Chondrocyte (in vitro differentiated cells): ENCODE measurements at regions not wholly inside any gene's neighbourhood (a gene's known extent, or its start where the extent isn't known, plus 50 kb on each side); places are given as distances from the start of the nearest gene placed in this dataset.

ENCODE experiments used
- DNase-seq: peaks from one replicate; pipeline ENCODE4 v3.0.0; 2021; ENCODE audit warnings: mixed read lengths, low spot score
- H3K27ac Mint-ChIP-seq: one replicate; pipeline ENCODE4 v1.8.0; 2021; ENCODE audit warnings: mild to moderate bottlenecking, moderate library complexity, mixed read lengths; ENCODE audit not compliant: unreplicated experiment
- H3K27me3 Mint-ChIP-seq: 2 replicates; pipeline ENCODE4 v1.8.0; 2021; ENCODE audit warnings: low read depth, mixed read lengths
- H3K36me3 Mint-ChIP-seq: 2 replicates; pipeline ENCODE4 v1.8.0; 2021; ENCODE audit warnings: low read depth, mixed read lengths
- H3K4me1 Mint-ChIP-seq: 2 replicates; pipeline ENCODE4 v1.8.0; 2021; ENCODE audit warnings: low read depth, mild to moderate bottlenecking, mixed read lengths
- H3K4me3 Mint-ChIP-seq: one replicate; pipeline ENCODE4 v1.8.0; 2021; ENCODE audit warnings: mild to moderate bottlenecking, moderate library complexity, mixed read lengths; ENCODE audit not compliant: unreplicated experiment
- H3K9me3 Mint-ChIP-seq: 2 replicates; pipeline ENCODE4 v1.8.0; 2021; ENCODE audit warnings: low read depth, mixed read lengths
- CTCF ChIP-seq: fragments of 200-600 bp; sonication (generic); IDR thresholded peaks from 2 replicates; pipeline ENCODE4 v1.5.0; 2021; ENCODE audit warnings: antibody characterized with exemption, mild to moderate bottlenecking, moderate library complexity

GRCh38 chr20:56833427-56833826 lies 204.3 kb downstream of the TFAP2C start:
- H3K36me3 Mint-ChIP-seq: no peaks in the 10 kb centered on the region
- no peak overlapping the region for H3K27ac Mint-ChIP-seq
- TF ChIP-seq CTCF: no peak
- H3K4me3 Mint-ChIP-seq: no peak overlapping the region
- H3K4me1 Mint-ChIP-seq: peaks cover 6% of the 10 kb centered on the region
- H3K27me3 Mint-ChIP-seq: peaks cover 20% of the 10 kb centered on the region
- no peak for DNase-seq
- no peaks in the 10 kb centered on the region for H3K9me3 Mint-ChIP-seq

GRCh38 chr20:56835829-56836550 lies 206.9 kb downstream of the TFAP2C start:
- no peaks in the 10 kb centered on the region for H3K9me3 Mint-ChIP-seq
- H3K36me3 Mint-ChIP-seq: no peaks in the 10 kb centered on the region
- peaks cover 14% of the 10 kb centered on the region for H3K27me3 Mint-ChIP-seq
- no peak overlapping the region for H3K27ac Mint-ChIP-seq
- no peak for TF ChIP-seq CTCF
- peaks cover 10% of the 10 kb centered on the region for H3K4me1 Mint-ChIP-seq
- H3K4me3 Mint-ChIP-seq: no peak overlapping the region
- no peak for DNase-seq

GRCh38 chr20:56839222-56839621 lies 210.1 kb downstream of the TFAP2C start:
- Mint-ChIP-seq H3K27ac (no peak overlapping the region), H3K4me3 (no peak overlapping the region), H3K9me3 (no peaks in the 10 kb centered on the region), H3K4me1 (peaks cover 10% of the 10 kb centered on the region), H3K36me3 (no peaks in the 10 kb centered on the region), H3K27me3 (peaks cover 8% of the 10 kb centered on the region)
- DNase-seq: no peak
- no peak for TF ChIP-seq CTCF

GRCh38 chr20:56839786-56840185 lies 210.7 kb downstream of the TFAP2C start:
- no peak for DNase-seq
- H3K27me3 Mint-ChIP-seq: peaks cover 8% of the 10 kb centered on the region
- peaks cover 10% of the 10 kb centered on the region for H3K4me1 Mint-ChIP-seq
- no peak overlapping the region for H3K4me3 Mint-ChIP-seq
- no peaks in the 10 kb centered on the region for H3K36me3 Mint-ChIP-seq
- H3K9me3 Mint-ChIP-seq: no peaks in the 10 kb centered on the region
- no peak overlapping the region for H3K27ac Mint-ChIP-seq
- TF ChIP-seq CTCF: no peak

GRCh38 chr20:56840716-56841261 lies 211.7 kb downstream of the TFAP2C start:
- peaks cover 7% of the 10 kb centered on the region for H3K4me1 Mint-ChIP-seq
- TF ChIP-seq CTCF: no peak
- H3K27ac Mint-ChIP-seq: no peak overlapping the region
- H3K9me3 Mint-ChIP-seq: no peaks in the 10 kb centered on the region
- H3K36me3 Mint-ChIP-seq: no peaks in the 10 kb centered on the region
- no peak for DNase-seq
- no peak overlapping the region for H3K4me3 Mint-ChIP-seq
- H3K27me3 Mint-ChIP-seq: peaks cover 8% of the 10 kb centered on the region
